DND-41 (cell line): ENCODE measurements at regions not wholly inside any gene's neighbourhood (a gene's known extent, or its start where the extent isn't known, plus 50 kb on each side); places are given as distances from the start of the nearest gene placed in this dataset.

Experiments used
- ATAC-seq: fragments of 200-7000 bp; cut with Tn5 transposase; 3 replicates; pipeline ENCODE4 v1.9.1; 2021; ENCODE audit warnings: low read depth; ENCODE audit not compliant: insufficient read depth
- DNase-seq: peaks from one replicate; pipeline ENCODE4 v3.0.0-alpha.2; 2020
- H2AFZ ChIP-seq: 2 replicates; pipeline ENCODE4 v1.6.0; 2012; ENCODE audit warnings: low read depth, low read length
- H3K27ac ChIP-seq: 2 replicates; pipeline ENCODE4 v1.5.1; 2012; ENCODE audit warnings: low read length, inconsistent platforms
- H3K27me3 ChIP-seq: fragments of 200-600 bp; sonication (generic); 2 replicates; pipeline ENCODE4 v1.6.0; 2012; ENCODE audit warnings: low read length, mild to moderate bottlenecking, inconsistent platforms; ENCODE audit not compliant: insufficient read depth, poor library complexity
- H3K36me3 ChIP-seq: 2 replicates; pipeline ENCODE4 v1.5.1; 2012; ENCODE audit warnings: low read length, inconsistent platforms; ENCODE audit not compliant: insufficient read depth
- H3K4me1 ChIP-seq: 2 replicates; pipeline ENCODE4 v1.5.1; 2012; ENCODE audit warnings: mild to moderate bottlenecking, low read length; ENCODE audit not compliant: insufficient read depth
- H3K4me2 ChIP-seq: 2 replicates; pipeline ENCODE4 v1.6.0; 2012; ENCODE audit warnings: mild to moderate bottlenecking, moderate library complexity, low read length, inconsistent platforms; ENCODE audit not compliant: insufficient read depth
- H3K4me3 ChIP-seq, 2 experiments: fragments of 200-600 bp in 1 of 2; shearing (Covaris generic) in 1 of 2; 2 replicates each; pipeline ENCODE4 v1.5.1; 2012 to 2016; ENCODE audit warnings: inconsistent platforms in 2 of 2, low read length in 2 of 2, mild to moderate bottlenecking in 2 of 2, low read depth in 1 of 2, moderate library complexity in 1 of 2
- H3K79me2 ChIP-seq: 2 replicates; pipeline ENCODE4 v1.6.0; 2012; ENCODE audit warnings: low read length, inconsistent platforms; ENCODE audit not compliant: insufficient read depth
- H3K9ac ChIP-seq: 2 replicates; pipeline ENCODE4 v1.6.0; 2012; ENCODE audit warnings: low read depth, mild to moderate bottlenecking, inconsistent platforms, low read length, moderate library complexity
- H3K9me3 ChIP-seq: 2 replicates; pipeline ENCODE4 v1.5.1; 2012; ENCODE audit warnings: low read length, moderate library complexity, mild to moderate bottlenecking, inconsistent platforms; ENCODE audit not compliant: insufficient read depth, severe bottlenecking
- H4K20me1 ChIP-seq: 2 replicates; pipeline ENCODE4 v1.6.0; 2012; ENCODE audit warnings: low read length; ENCODE audit not compliant: insufficient read depth
- CTCF ChIP-seq: IDR thresholded peaks from 2 replicates; pipeline ENCODE4 v1.5.1; 2012; ENCODE audit warnings: borderline replicate concordance, low read length, moderate library complexity, mild to moderate bottlenecking; ENCODE audit not compliant: poor library complexity, severe bottlenecking; ENCODE audit errors: extremely low read depth
- EZH2 ChIP-seq: IDR thresholded peaks from 3 replicates; pipeline ENCODE4 v1.6.1; 2012; ENCODE audit warnings: borderline replicate concordance, low read depth, mild to moderate bottlenecking, moderate library complexity, low read length, inconsistent platforms; ENCODE audit not compliant: severe bottlenecking

GRCh38 chr18:40925071-40925541, 1029.9 kb upstream of the PIK3C3 start:
- DNase-seq = no peak
- TF ChIP-seq CTCF = no peak
- TF ChIP-seq EZH2 = no peak
- no peak overlapping the region for H3K27ac ChIP-seq

GRCh38 chr18:40921845-40922629, 1033.0 kb upstream of the PIK3C3 start:
- no peaks in the 10 kb centered on the region for H3K9me3 ChIP-seq

More at GRCh38 chr18:40925071-40925541, 1029.9 kb upstream of the PIK3C3 start:
- Histone ChIP-seq H3K4me3 (no peak overlapping the region), H3K4me1 (no peaks in the 10 kb centered on the region), H3K9me3 (no peaks in the 10 kb centered on the region), H2AFZ (no peak overlapping the region), H3K9ac (no peak overlapping the region), H3K4me2 (no peak overlapping the region), H4K20me1 (no peaks in the 10 kb centered on the region), H3K36me3 (no peaks in the 10 kb centered on the region), H3K27me3 (no peaks in the 10 kb centered on the region), H3K79me2 (no peaks in the 10 kb centered on the region)
- ATAC-seq = no peak

GRCh38 chr18:40917056-40917455, 1038.0 kb upstream of the PIK3C3 start:
- H3K4me3 ChIP-seq = no peak overlapping the region
- no peak overlapping the region for H3K9ac ChIP-seq
- H4K20me1 ChIP-seq = no peaks in the 10 kb centered on the region
- no peaks in the 10 kb centered on the region for H3K27me3 ChIP-seq
- H3K36me3 ChIP-seq = no peaks in the 10 kb centered on the region
- no peaks in the 10 kb centered on the region for H3K4me1 ChIP-seq
- no peak overlapping the region for H3K4me2 ChIP-seq
- no peak for DNase-seq
- no peaks in the 10 kb centered on the region for H3K79me2 ChIP-seq
- H2AFZ ChIP-seq = no peak overlapping the region
- H3K9me3 ChIP-seq = no peaks in the 10 kb centered on the region
- ATAC-seq = no peak
- TF ChIP-seq EZH2 (no peak), CTCF (no peak)
- no peak overlapping the region for H3K27ac ChIP-seq

More at GRCh38 chr18:40921845-40922629, 1033.0 kb upstream of the PIK3C3 start:
- H3K4me3 ChIP-seq = no peak overlapping the region
- H3K27me3 ChIP-seq = no peaks in the 10 kb centered on the region
- H3K4me1 ChIP-seq = no peaks in the 10 kb centered on the region
- TF ChIP-seq EZH2 (no peak), CTCF (no peak)
- no peaks in the 10 kb centered on the region for H4K20me1 ChIP-seq
- no peaks in the 10 kb centered on the region for H3K79me2 ChIP-seq
- no peak overlapping the region for H3K9ac ChIP-seq
- H3K4me2 ChIP-seq = no peak overlapping the region
- ATAC-seq (no peak), DNase-seq (no peak)
- no peak overlapping the region for H3K27ac ChIP-seq
- H3K36me3 ChIP-seq = no peaks in the 10 kb centered on the region
- no peak overlapping the region for H2AFZ ChIP-seq
